ENCODE measurements at regions not wholly inside any gene's neighbourhood (a gene's known extent, or its start where the extent isn't known, plus 50 kb on each side); places are given as distances from the start of the nearest gene placed in this dataset.

DNA sequence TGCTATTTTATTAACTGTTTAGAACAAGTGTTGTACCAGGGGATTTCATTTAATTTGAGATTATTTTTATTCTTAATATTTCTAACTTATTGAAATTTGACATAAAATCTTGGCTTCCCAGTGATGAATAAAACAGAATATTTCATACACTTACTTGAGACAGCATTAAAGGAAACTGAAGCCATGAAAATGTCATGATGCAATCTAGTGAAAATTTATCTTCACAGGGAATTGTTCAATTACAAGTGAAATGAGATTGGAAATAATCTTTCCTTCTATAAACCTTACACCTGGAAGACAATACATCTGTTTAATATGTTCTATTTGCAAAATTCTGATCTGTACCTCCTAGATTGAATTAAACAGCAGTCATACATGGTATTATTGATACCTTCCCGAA lies 511.0 kb upstream of the CDH7 start:
- TF ChIP-seq EZH2 (IDR thresholded peaks at IDR 0.05; ENCODE audit: low read length, unreplicated experiment) (no peak), EZH2phosphoT487 (IDR thresholded peaks at IDR 0.05; ENCODE audit: borderline replicate concordance, low read length) (no peak)
- TF ChIP-seq, protein P1, sequence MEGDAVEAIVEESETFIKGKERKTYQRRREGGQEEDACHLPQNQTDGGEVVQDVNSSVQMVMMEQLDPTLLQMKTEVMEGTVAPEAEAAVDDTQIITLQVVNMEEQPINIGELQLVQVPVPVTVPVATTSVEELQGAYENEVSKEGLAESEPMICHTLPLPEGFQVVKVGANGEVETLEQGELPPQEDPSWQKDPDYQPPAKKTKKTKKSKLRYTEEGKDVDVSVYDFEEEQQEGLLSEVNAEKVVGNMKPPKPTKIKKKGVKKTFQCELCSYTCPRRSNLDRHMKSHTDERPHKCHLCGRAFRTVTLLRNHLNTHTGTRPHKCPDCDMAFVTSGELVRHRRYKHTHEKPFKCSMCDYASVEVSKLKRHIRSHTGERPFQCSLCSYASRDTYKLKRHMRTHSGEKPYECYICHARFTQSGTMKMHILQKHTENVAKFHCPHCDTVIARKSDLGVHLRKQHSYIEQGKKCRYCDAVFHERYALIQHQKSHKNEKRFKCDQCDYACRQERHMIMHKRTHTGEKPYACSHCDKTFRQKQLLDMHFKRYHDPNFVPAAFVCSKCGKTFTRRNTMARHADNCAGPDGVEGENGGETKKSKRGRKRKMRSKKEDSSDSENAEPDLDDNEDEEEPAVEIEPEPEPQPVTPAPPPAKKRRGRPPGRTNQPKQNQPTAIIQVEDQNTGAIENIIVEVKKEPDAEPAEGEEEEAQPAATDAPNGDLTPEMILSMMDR (conservative IDR thresholded peaks at IDR 0.05; ENCODE audit: low read depth, low read length): no peak

Data from PC-3 (cell line).